Endothelial cell of umbilical vein (primary cell): ENCODE measurements at regions not wholly inside any gene's neighbourhood (a gene's known extent, or its start where the extent isn't known, plus 50 kb on each side); places are given as distances from the start of the nearest gene placed in this dataset.

Source experiments
- BruUV-seq: library from RNA; stranded (reverse); fragments of 400-500 nt; replicated peaks from 2 replicates; lab custom pipeline; 2021; lab: Mats Ljungman, UMichigan
- CTCF ChIA-PET: fragments of 300-600, 350-600 bp; sonication (Branson Sonifier 250); formaldehyde crosslinking; loops from one replicate; lab custom pipeline; 2021; ENCODE audit warnings: antibody characterized with exemption, inconsistent platforms; lab: Charles Lee
- POLR2A ChIA-PET: fragments of 300-600, 350-600 bp; sonication (Branson Sonifier 250); formaldehyde crosslinking; loops from one replicate; lab custom pipeline; 2021; ENCODE audit warnings: antibody characterized with exemption, inconsistent platforms; lab: Charles Lee
- DNase-seq: peaks from one replicate; pipeline ENCODE4 v3.0.0-alpha.2; 2011; ENCODE audit warnings: low read depth, low spot score
- FAIRE-seq: peaks from 2 replicates; lab custom pipeline; 2011; peaks lifted over from hg19 to GRCh38; lab: Jason Lieb, UNC
- H2AFZ ChIP-seq: 2 replicates; pipeline ENCODE4 v1.6.0; 2012; ENCODE audit warnings: low read depth, low read length, control low read depth, inconsistent platforms
- H3K27ac ChIP-seq: 2 replicates; pipeline ENCODE4 v1.5.1; 2011; ENCODE audit warnings: low read depth, mild to moderate bottlenecking, control low read depth, low read length, moderate library complexity; ENCODE audit not compliant: insufficient read depth
- H3K27me3 ChIP-seq, 2 experiments: 2 replicates each; pipeline versions ENCODE4 v1.6.0 to v1.6.1; 2011; ENCODE audit warnings: low read length in 2 of 2, mixed read lengths in 1 of 2; ENCODE audit not compliant: control insufficient read depth in 2 of 2, insufficient read depth in 2 of 2
- H3K36me3 ChIP-seq, 2 experiments: 2 replicates in 1 of 2; 3 replicates in 1 of 2; pipeline ENCODE4 v1.5.1; 2011; ENCODE audit warnings: low read length in 2 of 2, mild to moderate bottlenecking in 1 of 2, moderate library complexity in 1 of 2; ENCODE audit not compliant: control insufficient read depth in 2 of 2, insufficient read depth in 2 of 2; ENCODE audit errors: extremely low read depth in 1 of 2
- H3K4me1 ChIP-seq: 3 replicates; pipeline ENCODE4 v1.5.1; 2011; ENCODE audit warnings: mild to moderate bottlenecking, low read length; ENCODE audit not compliant: control insufficient read depth, insufficient read depth; ENCODE audit errors: extremely low read depth
- H3K4me2 ChIP-seq: 2 replicates; pipeline ENCODE4 v1.6.1; 2011; ENCODE audit warnings: low read length, control low read depth, mixed read lengths; ENCODE audit not compliant: insufficient read depth
- H3K4me3 ChIP-seq, 3 experiments: fragments of 200-600 bp in 1 of 3; sonication (generic), shearing (Covaris generic) in 1 of 3; replicated peaks in 1 of 3; 2 replicates each; pipeline ENCODE4 v1.5.1; 2011 to 2016; ENCODE audit warnings: control low read depth in 3 of 3, low read length in 3 of 3, mild to moderate bottlenecking in 2 of 3, inconsistent platforms in 1 of 3, low read depth in 1 of 3, moderate library complexity in 1 of 3; ENCODE audit not compliant: insufficient read depth in 1 of 3
- H3K79me2 ChIP-seq: 2 replicates; pipeline ENCODE4 v1.6.0; 2012; ENCODE audit warnings: low read length, inconsistent platforms; ENCODE audit not compliant: control insufficient read depth, insufficient read depth
- H3K9ac ChIP-seq: replicated peaks from 2 replicates; pipeline ENCODE3; 2011; ENCODE audit warnings: low read length, control low read depth; ENCODE audit not compliant: insufficient read depth; ENCODE audit errors: extremely low read depth
- H3K9me1 ChIP-seq: replicated peaks from 3 replicates; pipeline ENCODE4 v1.6.0; 2011; ENCODE audit warnings: mild to moderate bottlenecking, low read length; ENCODE audit not compliant: control insufficient read depth, insufficient read depth; ENCODE audit errors: extremely low read depth
- H3K9me3 ChIP-seq: replicated peaks from 2 replicates; pipeline ENCODE4 v1.5.1; 2012; ENCODE audit warnings: low read length, inconsistent platforms; ENCODE audit not compliant: control insufficient read depth, insufficient read depth
- H4K20me1 ChIP-seq: replicated peaks from 2 replicates; pipeline ENCODE3; 2011; ENCODE audit warnings: mild to moderate bottlenecking, low read length; ENCODE audit not compliant: control insufficient read depth, insufficient read depth; ENCODE audit errors: extremely low read depth
- EZH2 ChIP-seq: IDR thresholded peaks from 2 replicates; pipeline ENCODE4 v1.6.1; 2012; ENCODE audit warnings: borderline replicate concordance, low read depth, mild to moderate bottlenecking, moderate library complexity, low read length, inconsistent platforms; ENCODE audit not compliant: severe bottlenecking
- FOS ChIP-seq: IDR thresholded peaks from 2 replicates; pipeline ENCODE4 v1.6.1; 2011; ENCODE audit warnings: mild to moderate bottlenecking, low read length, moderate library complexity, borderline replicate concordance; ENCODE audit not compliant: insufficient read depth
- GATA2 ChIP-seq: IDR thresholded peaks from 2 replicates; pipeline ENCODE4 v1.7.0; 2011; ENCODE audit warnings: low read depth, mild to moderate bottlenecking, moderate library complexity, mixed read lengths, low read length; ENCODE audit not compliant: insufficient read length, insufficient read depth
- JUN ChIP-seq: IDR thresholded peaks from 2 replicates; pipeline ENCODE4 v1.6.1; 2011; ENCODE audit warnings: borderline replicate concordance, low read depth; ENCODE audit not compliant: insufficient read length, insufficient read depth
- MYC ChIP-seq: IDR thresholded peaks from one replicate; pipeline ENCODE4 v1.6.1; 2011; ENCODE audit warnings: mild to moderate bottlenecking, low read depth, low read length
- POLR2A ChIP-seq: IDR thresholded peaks from 2 replicates; pipeline ENCODE4 v1.6.1; 2012; ENCODE audit warnings: low read depth, mild to moderate bottlenecking, control low read depth, low read length
- POLR2AphosphoS5 ChIP-seq: IDR thresholded peaks from 2 replicates; pipeline ENCODE4 v1.6.1; 2012; ENCODE audit warnings: low read depth, mild to moderate bottlenecking, control low read depth, low read length, moderate library complexity; ENCODE audit not compliant: insufficient read depth
- dilution Hi-C: fragments of 300-500 bp; cut with MboI; formaldehyde crosslinking; loops from one replicate; pipeline ENCODE4 v1.15.0; 2019; ENCODE audit warnings: low sequenced_read_pairs; ENCODE audit not compliant: extremely low pct_ligation_motif_present
- intact Hi-C: fragments of 100-400 bp; cut with micrococcal nuclease; formaldehyde crosslinking; loops from one replicate; pipeline ENCODE4 v1.10.0; 2022
- TF ChIP-seq, protein P1 (sequence below): IDR thresholded peaks from 2 replicates; pipeline ENCODE4 v1.6.1; 2011; ENCODE audit not compliant: insufficient read depth, insufficient read length
- TF ChIP-seq, protein P2 (sequence below), 2 donors: IDR thresholded peaks; 1 replicate in 1 of 2; 2 replicates in 1 of 2; pipeline ENCODE4 v1.5.1; 2011; ENCODE audit warnings: low read length in 2 of 2, mild to moderate bottlenecking in 2 of 2, moderate library complexity in 2 of 2, control low read depth in 1 of 2, inconsistent platforms in 1 of 2, low read depth in 1 of 2; ENCODE audit not compliant: insufficient read depth in 1 of 2; ENCODE audit errors: extremely low read depth in 1 of 2

DNA sequence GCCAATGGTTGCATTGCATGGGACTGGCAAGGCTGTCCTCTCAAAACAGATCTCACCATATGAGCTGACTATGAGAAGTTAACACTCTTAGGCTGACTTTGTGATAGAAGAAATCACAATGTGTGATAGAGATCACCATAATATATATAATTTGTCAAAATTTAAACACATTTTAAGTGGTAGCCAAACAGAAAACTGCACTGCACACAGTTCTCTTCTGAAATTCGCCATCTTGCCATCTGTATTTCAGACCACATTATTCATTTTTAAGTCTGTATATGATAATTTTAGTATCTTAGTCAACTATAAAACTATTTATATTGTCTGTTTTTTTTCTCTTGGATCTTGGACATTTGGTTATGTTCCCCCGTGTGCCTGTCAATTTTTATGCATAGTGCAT, 374.7 kb downstream of the AJAP1 start:
- DNase-seq (no peak), FAIRE-seq (no peak)
- no TSS peak for BruUV-seq
- no peak overlapping the region for H3K9ac ChIP-seq
- ChIA-PET CTCF (no interaction called here), POLR2A (no interaction called here)
- H3K9me1 ChIP-seq = no peaks in the 10 kb centered on the region
- no peak overlapping the region for H3K27ac ChIP-seq
- dilution Hi-C loops (no loop called here), intact Hi-C loops (no loop called here)
- no peak overlapping the region for H2AFZ ChIP-seq
- no peak overlapping the region for H3K4me2 ChIP-seq
- no peaks in the 10 kb centered on the region for H3K4me1 ChIP-seq
- H3K36me3 ChIP-seq = no peaks in the 10 kb centered on the region
- H3K79me2 ChIP-seq = no peaks in the 10 kb centered on the region
- H3K27me3 ChIP-seq = no peaks in the 10 kb centered on the region
- H4K20me1 ChIP-seq = no peaks in the 10 kb centered on the region
- H3K4me3 ChIP-seq = no peak overlapping the region
- no peak for TF ChIP-seq GATA2
- TF ChIP-seq, protein P1, sequence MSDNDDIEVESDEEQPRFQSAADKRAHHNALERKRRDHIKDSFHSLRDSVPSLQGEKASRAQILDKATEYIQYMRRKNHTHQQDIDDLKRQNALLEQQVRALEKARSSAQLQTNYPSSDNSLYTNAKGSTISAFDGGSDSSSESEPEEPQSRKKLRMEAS = no peak
- no peak for TF ChIP-seq POLR2AphosphoS5
- TF ChIP-seq JUN = no peak
- no peak for TF ChIP-seq POLR2A
- TF ChIP-seq, protein P2, sequence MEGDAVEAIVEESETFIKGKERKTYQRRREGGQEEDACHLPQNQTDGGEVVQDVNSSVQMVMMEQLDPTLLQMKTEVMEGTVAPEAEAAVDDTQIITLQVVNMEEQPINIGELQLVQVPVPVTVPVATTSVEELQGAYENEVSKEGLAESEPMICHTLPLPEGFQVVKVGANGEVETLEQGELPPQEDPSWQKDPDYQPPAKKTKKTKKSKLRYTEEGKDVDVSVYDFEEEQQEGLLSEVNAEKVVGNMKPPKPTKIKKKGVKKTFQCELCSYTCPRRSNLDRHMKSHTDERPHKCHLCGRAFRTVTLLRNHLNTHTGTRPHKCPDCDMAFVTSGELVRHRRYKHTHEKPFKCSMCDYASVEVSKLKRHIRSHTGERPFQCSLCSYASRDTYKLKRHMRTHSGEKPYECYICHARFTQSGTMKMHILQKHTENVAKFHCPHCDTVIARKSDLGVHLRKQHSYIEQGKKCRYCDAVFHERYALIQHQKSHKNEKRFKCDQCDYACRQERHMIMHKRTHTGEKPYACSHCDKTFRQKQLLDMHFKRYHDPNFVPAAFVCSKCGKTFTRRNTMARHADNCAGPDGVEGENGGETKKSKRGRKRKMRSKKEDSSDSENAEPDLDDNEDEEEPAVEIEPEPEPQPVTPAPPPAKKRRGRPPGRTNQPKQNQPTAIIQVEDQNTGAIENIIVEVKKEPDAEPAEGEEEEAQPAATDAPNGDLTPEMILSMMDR (IDR thresholded peaks at IDR 0.05; ENCODE audit: extremely low read depth in 1 of 2, insufficient read depth in 1 of 2, low read depth in 1 of 2, low read length in 2 of 2) = no peak
- TF ChIP-seq MYC = no peak
- TF ChIP-seq EZH2 = no peak
- no peak for TF ChIP-seq FOS
- H3K9me3 ChIP-seq = peaks cover 9% of the 10 kb centered on the region
